Left lung (tissue), 4 donors: ENCODE measurements at regions not wholly inside any gene's neighbourhood (a gene's known extent, or its start where the extent isn't known, plus 50 kb on each side); places are given as distances from the start of the nearest gene placed in this dataset.

ENCODE experiments used
- ATAC-seq: fragments of 200-7000 bp; cut with Tn5 transposase; one replicate; pipeline ENCODE4 v1.9.1; 2020; ENCODE audit warnings: moderate library complexity
- DNase-seq, 4 donors: peaks; one replicate each; pipeline ENCODE4 v3.0.0-alpha.2; 2013 to 2020
- H3K27ac ChIP-seq, 2 donors: fragments of 200-600 bp; sonication (generic) in 1 of 2; one replicate each; pipeline versions ENCODE4 v1.5.0 to v1.8.0; 2020 to 2021
- H3K27me3 ChIP-seq, 2 donors: fragments of 200-600 bp; sonication (generic) in 1 of 2; one replicate each; pipeline versions ENCODE4 v1.5.0 to v1.8.0; 2020 to 2021
- H3K36me3 ChIP-seq, 2 donors: fragments of 200-600 bp; sonication (generic) in 1 of 2; one replicate each; pipeline versions ENCODE4 v1.5.0 to v1.8.0; 2020 to 2021
- H3K4me1 ChIP-seq, 2 donors: fragments of 200-600 bp; one replicate each; pipeline ENCODE4 v1.8.0; 2021
- H3K4me3 ChIP-seq, 2 donors: fragments of 200-600 bp; sonication (generic) in 1 of 2; one replicate each; pipeline versions ENCODE4 v1.5.0 to v1.8.0; 2020 to 2021; ENCODE audit warnings: mild to moderate bottlenecking in 1 of 2
- H3K9me3 ChIP-seq, 2 donors: fragments of 200-600 bp; sonication (generic) in 1 of 2; one replicate each; pipeline versions ENCODE4 v1.5.0 to v1.8.0; 2020 to 2021
- intact Hi-C, 2 donors: fragments of 100-400 bp; cut with DNase I; formaldehyde crosslinking; loops; one replicate each; pipeline versions ENCODE4 v1.11.2 to v1.14.2; 2022
- TF ChIP-seq, protein P1 (sequence below), 2 donors: fragments of 200-600 bp; sonication (generic) in 1 of 2; IDR thresholded peaks; one replicate each; pipeline versions ENCODE4 v1.5.0 to v1.8.0; 2021; ENCODE audit warnings: antibody characterized with exemption in 2 of 2
- donor health status: DM: no; HTN: yes; CAD: no.
- donor health status: DM: no; HTN: no; CAD: no.

DNA sequence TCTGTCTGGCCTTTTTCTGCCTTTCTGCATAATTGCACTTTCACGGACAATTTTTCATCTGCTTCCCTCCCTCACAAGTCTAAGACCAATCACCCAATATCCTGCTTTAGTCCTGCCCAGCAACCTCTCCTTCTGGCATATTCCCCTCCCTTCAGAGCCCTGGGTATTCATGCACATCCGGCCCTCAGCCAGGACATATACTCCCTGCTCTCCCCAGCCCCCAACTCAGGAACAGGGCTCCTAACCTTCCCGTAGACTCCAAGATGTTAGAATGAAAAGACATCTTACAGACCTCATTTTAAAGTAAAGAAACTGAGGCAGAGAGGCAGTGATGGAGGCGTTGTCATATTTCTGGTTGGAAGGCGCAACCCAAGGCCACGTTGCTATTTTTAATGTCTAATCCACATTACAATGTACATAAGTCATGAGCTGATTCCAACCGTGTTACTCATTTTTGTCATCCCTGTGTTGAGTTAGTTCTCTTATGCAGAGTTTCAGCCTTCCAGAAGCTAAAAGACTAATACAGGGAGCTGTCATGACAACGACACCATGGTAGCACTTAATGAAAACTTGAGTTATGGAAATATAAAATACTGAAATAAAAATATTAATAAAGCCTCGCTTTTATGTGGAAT lies 209.2 kb downstream of the TSHZ3 start:
- H3K4me1 ChIP-seq, result no peaks in the 10 kb centered on the region
- no peaks in the 10 kb centered on the region for H3K9me3 ChIP-seq
- H3K27me3 ChIP-seq, result no peaks in the 10 kb centered on the region
- intact Hi-C loops, result no loop called here
- no peak overlapping the region for H3K27ac ChIP-seq
- ATAC-seq (no peak), DNase-seq (no peak)
- H3K4me3 ChIP-seq, result no peak overlapping the region
- H3K36me3 ChIP-seq, result no peaks in the 10 kb centered on the region
- TF ChIP-seq, protein P1, sequence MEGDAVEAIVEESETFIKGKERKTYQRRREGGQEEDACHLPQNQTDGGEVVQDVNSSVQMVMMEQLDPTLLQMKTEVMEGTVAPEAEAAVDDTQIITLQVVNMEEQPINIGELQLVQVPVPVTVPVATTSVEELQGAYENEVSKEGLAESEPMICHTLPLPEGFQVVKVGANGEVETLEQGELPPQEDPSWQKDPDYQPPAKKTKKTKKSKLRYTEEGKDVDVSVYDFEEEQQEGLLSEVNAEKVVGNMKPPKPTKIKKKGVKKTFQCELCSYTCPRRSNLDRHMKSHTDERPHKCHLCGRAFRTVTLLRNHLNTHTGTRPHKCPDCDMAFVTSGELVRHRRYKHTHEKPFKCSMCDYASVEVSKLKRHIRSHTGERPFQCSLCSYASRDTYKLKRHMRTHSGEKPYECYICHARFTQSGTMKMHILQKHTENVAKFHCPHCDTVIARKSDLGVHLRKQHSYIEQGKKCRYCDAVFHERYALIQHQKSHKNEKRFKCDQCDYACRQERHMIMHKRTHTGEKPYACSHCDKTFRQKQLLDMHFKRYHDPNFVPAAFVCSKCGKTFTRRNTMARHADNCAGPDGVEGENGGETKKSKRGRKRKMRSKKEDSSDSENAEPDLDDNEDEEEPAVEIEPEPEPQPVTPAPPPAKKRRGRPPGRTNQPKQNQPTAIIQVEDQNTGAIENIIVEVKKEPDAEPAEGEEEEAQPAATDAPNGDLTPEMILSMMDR (IDR thresholded peaks at IDR 0.05), result no peak

DNA sequence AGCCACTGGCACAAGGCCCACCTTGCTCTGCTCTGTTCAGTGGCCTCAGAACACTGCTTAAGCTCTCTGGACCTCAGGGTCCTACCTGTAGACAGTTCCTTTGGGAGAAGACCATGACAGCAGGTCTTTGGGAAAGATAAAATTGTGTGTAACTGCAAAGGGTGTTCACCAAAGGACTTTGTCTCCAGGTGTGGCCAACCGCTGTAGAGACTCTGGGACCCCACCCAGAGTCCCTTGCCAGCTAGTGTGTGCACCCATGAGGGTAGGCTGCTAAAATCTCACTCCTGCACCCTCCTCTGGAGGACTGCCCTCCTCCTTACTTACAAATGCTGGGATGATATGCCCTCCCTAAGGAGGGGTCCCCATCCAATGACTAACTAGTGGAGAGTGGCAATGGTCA lies 211.2 kb downstream of the TSHZ3 start:
- DNase-seq (no peak), ATAC-seq (no peak)
- no peaks in the 10 kb centered on the region for H3K9me3 ChIP-seq
- intact Hi-C loops, result no loop called here
- H3K4me1 ChIP-seq, result no peaks in the 10 kb centered on the region
- no peaks in the 10 kb centered on the region for H3K27me3 ChIP-seq
- no peak overlapping the region for H3K27ac ChIP-seq
- H3K36me3 ChIP-seq, result no peaks in the 10 kb centered on the region
- TF ChIP-seq, protein P1 (IDR thresholded peaks at IDR 0.05), result no peak
- no peak overlapping the region for H3K4me3 ChIP-seq

DNA sequence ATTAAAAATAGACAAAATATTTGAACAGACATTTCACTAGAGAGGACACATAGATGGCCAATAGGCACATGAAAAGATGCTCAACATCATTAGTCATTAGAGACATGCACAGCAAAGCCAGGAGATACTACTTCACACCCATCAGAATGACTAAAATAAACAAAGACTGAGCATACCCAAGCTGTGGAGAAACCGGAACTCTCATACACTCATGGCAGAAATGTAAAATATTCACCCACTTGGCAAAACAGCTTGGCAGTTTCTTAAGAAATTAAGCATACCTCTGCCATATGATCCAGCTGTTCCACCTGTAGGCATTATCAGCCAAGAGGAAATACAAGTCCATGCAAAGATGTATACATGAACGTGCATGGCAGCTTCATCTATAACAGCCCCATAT lies 213.4 kb downstream of the TSHZ3 start:
- no peak overlapping the region for H3K27ac ChIP-seq
- no peak overlapping the region for H3K4me3 ChIP-seq
- no peaks in the 10 kb centered on the region for H3K4me1 ChIP-seq
- ATAC-seq, result no peak
- TF ChIP-seq, protein P1 (IDR thresholded peaks at IDR 0.05), result no peak
- no peak for DNase-seq
- H3K27me3 ChIP-seq, result no peaks in the 10 kb centered on the region
- H3K9me3 ChIP-seq, result no peaks in the 10 kb centered on the region
- intact Hi-C loops, result no loop called here
- H3K36me3 ChIP-seq, result no peaks in the 10 kb centered on the region

DNA sequence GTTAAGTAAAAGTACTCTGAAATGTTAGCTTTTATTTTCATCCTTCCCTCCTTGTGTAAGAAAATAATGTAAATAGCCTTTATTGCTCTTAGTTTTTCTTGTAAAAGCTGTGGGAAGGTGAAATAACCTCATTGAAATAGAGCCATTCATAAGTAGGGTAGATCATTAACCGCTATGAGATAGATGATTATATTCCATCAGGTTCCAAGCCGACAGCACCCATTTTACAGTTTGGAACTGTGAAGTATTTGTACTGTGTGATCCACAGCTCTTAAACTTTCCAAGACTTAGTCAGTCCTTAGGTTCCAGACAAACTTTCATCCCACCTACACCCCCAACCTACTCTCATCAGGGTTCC lies 216.5 kb downstream of the TSHZ3 start:
- no peaks in the 10 kb centered on the region for H3K9me3 ChIP-seq
- ATAC-seq (no peak), DNase-seq (no peak)
- H3K27ac ChIP-seq, result no peak overlapping the region
- no peaks in the 10 kb centered on the region for H3K27me3 ChIP-seq
- no peaks in the 10 kb centered on the region for H3K36me3 ChIP-seq
- intact Hi-C loops, result no loop called here
- TF ChIP-seq, protein P1 (IDR thresholded peaks at IDR 0.05), result no peak
- no peaks in the 10 kb centered on the region for H3K4me1 ChIP-seq
- no peak overlapping the region for H3K4me3 ChIP-seq

DNA sequence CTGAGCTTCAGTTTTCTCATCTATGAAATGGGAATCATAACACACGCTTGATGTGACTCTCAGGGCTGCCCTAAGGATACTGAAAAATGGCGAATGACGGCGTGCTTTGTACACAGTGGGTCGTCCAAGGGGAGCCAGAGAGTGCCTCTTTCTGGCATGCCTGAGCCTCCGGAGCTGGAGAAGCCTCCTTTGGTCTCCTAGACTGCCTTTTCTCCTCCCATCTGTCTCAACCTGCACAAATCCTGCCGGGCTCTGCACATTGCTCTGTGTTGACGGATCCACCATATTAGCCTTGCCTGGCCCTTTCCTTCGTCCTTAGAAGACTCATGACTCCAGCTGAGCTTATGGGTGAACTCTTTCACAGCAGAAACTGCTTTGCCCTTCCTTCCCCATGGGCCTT lies 220.9 kb downstream of the TSHZ3 start:
- H3K4me3 ChIP-seq, result no peak overlapping the region
- no peaks in the 10 kb centered on the region for H3K9me3 ChIP-seq
- H3K36me3 ChIP-seq, result no peaks in the 10 kb centered on the region
- TF ChIP-seq, protein P1 (IDR thresholded peaks at IDR 0.05), result no peak
- no peaks in the 10 kb centered on the region for H3K27me3 ChIP-seq
- DNase-seq (no peak), ATAC-seq (no peak)
- intact Hi-C loops, result no loop called here
- H3K4me1 ChIP-seq, result no peaks in the 10 kb centered on the region
- no peak overlapping the region for H3K27ac ChIP-seq
